ENCODE measurements at regions not wholly inside any gene's neighbourhood (a gene's known extent, or its start where the extent isn't known, plus 50 kb on each side); places are given as distances from the start of the nearest gene placed in this dataset.
A peak's percentile ranks its signal among the peaks of the same experiment; 100 is the strongest.

- no peak for DNase-seq (ENCODE audit: low read depth, low spot score)
These were observed 63.7 kb upstream of the STEAP1B start for GRCh38 chr7:22563621-22564241.

DNA sequence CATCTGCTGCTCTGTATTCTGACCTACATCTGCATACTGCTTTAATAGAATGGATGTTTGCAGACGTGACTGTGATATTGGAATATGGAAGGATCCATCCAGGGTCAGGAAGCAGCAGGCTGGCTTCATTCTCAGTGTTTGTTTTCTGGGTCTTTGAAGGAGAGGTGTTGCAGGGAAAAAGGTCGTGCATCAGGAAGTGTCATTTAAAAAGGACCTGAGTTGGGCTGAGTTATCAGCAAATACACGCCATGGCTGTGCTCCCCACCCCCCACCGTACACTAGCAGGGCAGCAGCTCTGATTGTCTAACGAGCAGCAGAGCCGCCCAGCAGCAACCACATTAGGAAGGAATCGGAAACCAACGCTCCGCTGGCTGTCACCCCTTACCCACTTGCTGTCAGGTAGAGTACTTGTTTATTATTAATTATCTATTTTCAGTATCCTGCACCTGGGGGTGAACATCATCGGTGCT is 63.1 kb upstream of the STEAP1B start:
- DNase-seq (ENCODE audit: low read depth, low spot score) = no peak

DNA sequence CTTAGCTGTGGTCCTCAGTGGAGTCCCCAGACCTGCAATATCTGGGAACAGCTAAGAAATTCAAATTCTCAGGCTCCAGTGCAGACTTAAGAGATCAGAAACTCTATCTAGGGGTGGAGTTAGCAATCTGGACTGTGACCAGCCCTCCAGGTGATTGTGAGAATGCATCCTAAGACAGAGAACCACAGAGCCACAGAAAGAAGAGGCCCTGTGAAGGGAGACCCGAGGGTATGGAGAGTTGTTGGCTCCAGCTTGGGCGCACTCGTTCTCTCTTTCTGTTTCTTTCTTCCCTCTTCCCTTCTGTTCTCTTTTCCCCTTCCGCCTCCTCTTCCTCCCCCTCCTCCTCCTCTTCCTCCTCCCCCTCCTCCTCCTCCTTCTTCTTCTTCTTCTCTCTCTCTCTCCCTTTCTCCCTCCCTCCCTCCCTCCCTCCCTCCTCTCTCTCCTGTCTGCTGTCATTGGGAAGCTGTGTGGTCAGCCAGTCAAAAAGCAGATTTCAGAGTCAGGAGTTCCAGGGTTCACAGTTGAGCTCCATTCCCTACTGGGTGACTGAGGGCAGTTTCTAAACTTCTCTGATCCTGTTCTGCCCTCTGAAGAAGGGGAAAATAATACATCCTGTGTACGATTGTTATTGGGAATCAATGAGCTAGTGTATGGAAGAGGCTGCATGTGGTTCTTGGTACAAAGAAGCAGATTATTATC is 62.1 kb upstream of the STEAP1B start:
- no peak for DNase-seq (ENCODE audit: low read depth, low spot score)

DNA sequence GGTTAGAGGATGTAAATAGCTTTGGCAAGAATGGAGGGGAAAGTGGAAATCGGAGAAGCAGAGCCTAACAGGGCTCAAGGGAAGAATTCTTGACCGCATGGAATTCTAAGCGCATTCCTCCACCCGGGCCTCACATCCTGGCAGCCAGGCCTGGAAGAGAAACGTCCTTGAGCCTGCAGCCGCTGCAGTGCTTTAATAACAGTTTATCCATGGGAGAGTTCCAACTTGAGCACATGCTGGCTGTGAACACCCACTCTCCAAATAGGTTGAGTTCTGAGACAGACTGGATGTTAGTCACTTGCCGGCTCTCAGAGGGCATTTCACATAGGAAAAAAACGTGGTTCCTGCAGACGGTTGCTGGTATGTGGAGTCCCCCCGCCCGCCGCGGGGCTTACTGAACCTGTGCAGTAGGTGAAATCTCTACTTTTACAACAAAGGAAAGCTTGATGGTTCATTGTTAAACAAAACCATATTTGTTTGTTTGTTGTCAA is 61.4 kb upstream of the STEAP1B start:
- DNase-seq (ENCODE audit: low read depth, low spot score) = peak; percentile 85

DNA sequence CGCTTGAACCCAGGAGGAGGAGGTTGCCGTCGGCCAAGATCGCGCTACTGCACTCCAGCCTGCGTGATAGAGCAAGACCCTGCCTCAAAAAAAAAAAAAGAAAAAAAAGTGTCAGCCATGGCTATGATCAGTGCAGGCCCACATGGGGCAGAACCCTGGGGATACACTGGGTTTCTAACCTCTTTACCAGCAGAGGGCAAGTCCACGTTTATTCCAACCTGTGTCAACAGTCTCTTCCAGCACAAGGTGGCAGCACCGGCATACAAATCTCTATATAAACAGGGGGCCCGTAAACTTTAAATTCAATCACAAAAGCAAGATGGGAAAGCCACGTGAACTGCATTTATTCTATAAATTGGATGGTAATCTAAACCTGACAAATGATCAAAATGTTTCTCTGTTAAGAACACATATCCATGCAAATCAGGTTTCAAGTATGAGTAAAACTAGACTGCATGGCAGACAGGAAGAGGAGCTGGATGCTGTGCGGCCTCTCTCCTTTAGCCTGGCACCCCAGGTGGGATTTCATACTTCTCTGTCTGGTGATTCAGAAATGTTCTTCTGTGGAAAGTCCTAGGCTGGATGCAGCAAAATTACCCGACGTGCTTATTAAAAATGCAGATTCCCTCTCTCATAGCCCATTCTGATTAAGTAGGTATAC is 60.0 kb upstream of the STEAP1B start:
- DNase-seq (ENCODE audit: low read depth, low spot score) = no peak

GRCh38 chr7:22557167-22557566 is 57.2 kb upstream of the STEAP1B start:
- no peak for DNase-seq (ENCODE audit: low read depth, low spot score)

DNA sequence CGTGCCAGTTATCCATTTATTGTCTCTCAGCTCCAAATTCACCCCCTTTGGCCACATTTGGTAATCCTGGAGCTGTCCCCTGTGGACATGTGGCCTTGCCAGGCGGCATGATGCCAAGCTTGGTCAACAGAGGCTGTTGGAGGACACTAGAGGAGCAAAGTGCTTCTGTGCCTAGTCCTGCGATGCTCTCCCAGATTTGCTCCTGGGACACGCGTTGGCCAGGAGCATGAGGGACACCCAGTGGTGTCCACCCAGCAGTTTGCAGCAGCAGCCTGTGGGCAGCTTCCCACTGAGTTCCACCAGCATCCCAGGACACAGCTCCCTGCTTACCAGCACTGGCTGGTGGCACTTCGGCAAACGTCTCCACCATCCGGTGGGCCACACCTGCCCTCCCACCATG is 55.5 kb upstream of the STEAP1B start:
- no peak for DNase-seq (ENCODE audit: low read depth, low spot score)

- no peak for DNase-seq (ENCODE audit: low read depth, low spot score)
These were observed 54.2 kb upstream of the STEAP1B start for GRCh38 chr7:22554184-22554583.

DNA sequence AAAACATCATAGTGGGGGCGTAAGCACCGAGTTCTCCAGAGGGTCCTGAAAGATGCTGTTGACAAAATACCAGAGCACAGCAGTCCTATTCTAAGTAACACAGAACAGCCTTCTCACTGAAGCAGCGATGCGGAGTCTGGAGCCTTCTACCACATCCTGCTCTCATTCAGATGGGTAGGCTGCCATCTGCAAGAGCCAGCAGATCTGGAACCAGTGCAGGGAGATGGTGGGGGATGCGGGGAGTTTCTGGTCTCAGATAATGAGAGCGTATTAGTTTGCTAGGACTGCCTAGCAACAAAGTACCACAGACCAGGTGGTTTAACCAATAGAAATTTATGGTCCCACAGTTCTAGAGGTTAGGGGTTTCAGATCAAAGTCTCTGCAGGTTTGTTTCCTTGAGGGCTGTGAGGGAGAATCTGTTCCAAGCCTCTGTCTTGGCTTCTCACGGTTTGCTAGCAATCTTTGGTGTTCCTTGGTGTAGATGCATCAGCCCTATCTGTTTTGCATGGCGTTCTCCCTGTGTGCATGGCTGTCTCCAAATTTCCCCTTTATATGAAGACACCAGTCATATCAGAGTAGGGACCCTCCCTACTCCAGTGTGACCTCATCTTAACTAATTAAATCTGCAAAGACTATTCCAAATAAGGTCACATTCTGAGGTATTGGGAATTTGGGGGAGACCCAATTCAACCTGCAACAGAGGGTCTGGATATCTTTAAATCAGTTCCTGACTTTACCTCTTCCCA is 52.0 kb upstream of the STEAP1B start:
- no peak for DNase-seq (ENCODE audit: low read depth, low spot score)

- no peak for DNase-seq (ENCODE audit: low read depth, low spot score)
These were observed 50.6 kb upstream of the STEAP1B start for GRCh38 chr7:22550514-22551030.

DNA sequence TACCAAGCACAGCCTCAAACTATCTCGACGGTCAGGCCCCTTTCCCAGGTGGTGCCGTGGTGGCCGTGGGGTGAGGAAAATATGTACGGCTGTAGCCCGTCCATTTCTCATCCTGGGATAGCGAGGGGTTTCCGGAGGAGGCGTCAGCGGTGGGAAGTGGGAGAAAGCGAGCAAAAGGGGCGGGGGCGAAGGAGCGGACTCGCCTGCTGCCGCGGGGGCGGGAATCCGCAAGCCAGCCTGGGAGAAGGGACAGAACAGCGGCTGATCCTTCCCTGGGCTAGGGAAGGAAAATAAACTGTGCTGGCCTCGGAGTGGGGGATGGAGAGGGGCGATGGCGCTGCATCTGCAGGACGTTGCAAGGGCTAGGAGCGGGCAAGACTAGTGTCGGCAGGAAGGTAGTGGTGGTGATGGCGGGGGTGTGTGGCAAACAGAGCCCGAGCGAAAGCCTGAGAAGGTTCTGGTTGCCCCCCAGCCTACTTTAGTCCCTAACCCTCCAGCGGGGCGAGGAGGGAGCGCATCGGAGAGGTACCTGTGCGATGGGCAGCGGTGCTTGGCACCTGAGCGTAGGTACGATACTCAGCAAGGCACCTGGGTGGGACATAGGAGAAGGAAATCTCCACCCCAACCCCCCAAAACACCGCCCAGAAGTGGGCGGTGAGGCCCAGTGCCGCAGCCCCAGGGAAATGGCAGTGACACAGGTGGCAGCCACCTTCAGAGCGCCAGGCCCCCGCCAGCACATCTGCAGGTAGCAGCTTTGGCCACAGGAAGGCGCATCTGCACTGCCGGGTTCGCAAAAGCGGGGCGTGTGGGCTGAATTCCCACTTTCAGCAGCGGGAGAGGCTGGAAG is 49.9 kb upstream of the STEAP1B start:
- DNase-seq (ENCODE audit: low read depth, low spot score) = peak; percentile 78
